Dermis blood vessel endothelial cell (primary cell): ENCODE measurements at regions not wholly inside any gene's neighbourhood (a gene's known extent, or its start where the extent isn't known, plus 50 kb on each side); places are given as distances from the start of the nearest gene placed in this dataset.

ENCODE experiments used
- DNase-seq: peaks from one replicate; pipeline ENCODE4 v3.0.0; 2010

- no peak for DNase-seq
These were observed 663.0 kb downstream of the AJAP1 start for GRCh38 chr1:5317391-5317790.

- DNase-seq, result no peak
These were observed 658.5 kb downstream of the AJAP1 start for GRCh38 chr1:5312862-5313261.

GRCh38 chr1:5312293-5312674 lies 657.9 kb downstream of the AJAP1 start:
- DNase-seq, result no peak

GRCh38 chr1:5311634-5312292 lies 657.4 kb downstream of the AJAP1 start:
- DNase-seq, result no peak

- no peak for DNase-seq
These were observed 656.7 kb downstream of the AJAP1 start for GRCh38 chr1:5311147-5311546.

GRCh38 chr1:5308249-5308648 lies 653.8 kb downstream of the AJAP1 start:
- no peak for DNase-seq

- no peak for DNase-seq
These were observed 650.3 kb downstream of the AJAP1 start for GRCh38 chr1:5304702-5305101.

- DNase-seq, result no peak
These were observed 644.0 kb downstream of the AJAP1 start for GRCh38 chr1:5298376-5298775.

GRCh38 chr1:5297886-5298239 lies 643.5 kb downstream of the AJAP1 start:
- DNase-seq, result no peak

GRCh38 chr1:5297180-5297885 lies 642.9 kb downstream of the AJAP1 start:
- no peak for DNase-seq

- no peak for DNase-seq
These were observed 642.3 kb downstream of the AJAP1 start for GRCh38 chr1:5296557-5297179.

- DNase-seq, result no peak
These were observed 641.7 kb downstream of the AJAP1 start for GRCh38 chr1:5296095-5296494.

- DNase-seq, result no peak
These were observed 637.5 kb downstream of the AJAP1 start for GRCh38 chr1:5291889-5292288.

GRCh38 chr1:5287178-5288150 lies 633.1 kb downstream of the AJAP1 start:
- DNase-seq, result no peak

- no peak for DNase-seq
These were observed 631.8 kb downstream of the AJAP1 start for GRCh38 chr1:5286244-5286643.

- DNase-seq, result no peak
These were observed 620.1 kb downstream of the AJAP1 start for GRCh38 chr1:5274527-5274926.

GRCh38 chr1:5273280-5274003 lies 619.0 kb downstream of the AJAP1 start:
- no peak for DNase-seq

GRCh38 chr1:5272325-5272724 lies 617.9 kb downstream of the AJAP1 start:
- no peak for DNase-seq

GRCh38 chr1:5271264-5271663 lies 616.9 kb downstream of the AJAP1 start:
- no peak for DNase-seq

- no peak for DNase-seq
These were observed 615.5 kb downstream of the AJAP1 start for GRCh38 chr1:5269901-5270300.

- no peak for DNase-seq
These were observed 613.3 kb downstream of the AJAP1 start for GRCh38 chr1:5267603-5268235.
